Liver (tissue), 8 donors: ENCODE measurements at regions not wholly inside any gene's neighbourhood (a gene's known extent, or its start where the extent isn't known, plus 50 kb on each side); places are given as distances from the start of the nearest gene placed in this dataset.

Experiments used
- DNase-seq: peaks from one replicate; pipeline ENCODE4 v3.0.0-alpha.2; 2017; ENCODE audit warnings: low spot score
- H3K27ac ChIP-seq, 2 donors: one replicate each; pipeline ENCODE4 v1.7.0; 2013; ENCODE audit warnings: inconsistent platforms in 2 of 2, low read length in 2 of 2, control low read depth in 1 of 2, low read depth in 1 of 2, mild to moderate bottlenecking in 1 of 2
- H3K27me3 ChIP-seq, 4 donors: one replicate each; pipeline versions ENCODE4 v1.6.1 to v1.7.0; 2013; ENCODE audit warnings: low read length in 3 of 4, inconsistent platforms in 1 of 4, mild to moderate bottlenecking in 1 of 4, moderate library complexity in 1 of 4; ENCODE audit not compliant: control insufficient read depth in 4 of 4, insufficient read depth in 4 of 4
- H3K36me3 ChIP-seq, 4 donors: one replicate each; pipeline versions ENCODE4 v1.6.1 to v1.7.0; 2013; ENCODE audit warnings: low read length in 3 of 4, mild to moderate bottlenecking in 3 of 4, low read depth in 1 of 4, moderate library complexity in 1 of 4; ENCODE audit not compliant: control insufficient read depth in 4 of 4, insufficient read depth in 3 of 4
- H3K4me1 ChIP-seq, 4 donors: one replicate each; pipeline versions ENCODE4 v1.6.1 to v1.7.0; 2013; ENCODE audit warnings: low read length in 3 of 4, mild to moderate bottlenecking in 3 of 4, moderate library complexity in 1 of 4; ENCODE audit not compliant: control insufficient read depth in 4 of 4, insufficient read depth in 4 of 4
- H3K4me3 ChIP-seq, 3 donors: one replicate each; pipeline versions ENCODE4 v1.6.1 to v1.7.0; 2013; ENCODE audit warnings: low read length in 3 of 3, control low read depth in 1 of 3, low read depth in 1 of 3, mild to moderate bottlenecking in 1 of 3
- H3K9ac ChIP-seq, 2 donors: one replicate each; pipeline ENCODE4 v1.7.0; 2013; ENCODE audit warnings: low read length in 2 of 2, mild to moderate bottlenecking in 2 of 2, moderate library complexity in 2 of 2, control low read depth in 1 of 2, low read depth in 1 of 2
- H3K9me3 ChIP-seq, 4 donors: one replicate each; pipeline versions ENCODE4 v1.6.1 to v1.7.0; 2013; ENCODE audit warnings: low read length in 3 of 4; ENCODE audit not compliant: control insufficient read depth in 4 of 4
- EGR1 ChIP-seq, 2 donors: IDR thresholded peaks; 2 replicates each; pipeline ENCODE4 v1.6.1; 2016 to 2018; ENCODE audit warnings: antibody characterized with exemption in 2 of 2, low read depth in 2 of 2
- FOXA1 ChIP-seq: IDR thresholded peaks from 2 replicates; pipeline ENCODE4 v1.6.1; 2016; ENCODE audit warnings: antibody characterized with exemption
- HNF4A ChIP-seq, 2 donors: conservative IDR thresholded peaks; 2 replicates each; pipeline ENCODE4 v1.6.1; 2016; ENCODE audit warnings: antibody characterized with exemption in 2 of 2, mild to moderate bottlenecking in 2 of 2
- HNF4G ChIP-seq: IDR thresholded peaks from 2 replicates; pipeline ENCODE4 v1.6.1; 2016; ENCODE audit warnings: antibody characterized with exemption
- JUND ChIP-seq, 2 donors: IDR thresholded peaks; 2 replicates each; pipeline ENCODE4 v1.6.1; 2016; ENCODE audit warnings: antibody characterized with exemption in 2 of 2
- NR2F2 ChIP-seq: IDR thresholded peaks from 2 replicates; pipeline ENCODE4 v1.6.1; 2016; ENCODE audit warnings: antibody characterized with exemption
- RXRA ChIP-seq, 2 donors: IDR thresholded peaks; 2 replicates each; pipeline ENCODE4 v1.6.1; 2017 to 2018; ENCODE audit warnings: antibody characterized with exemption in 2 of 2, mild to moderate bottlenecking in 1 of 2
- SP1 ChIP-seq: IDR thresholded peaks from 2 replicates; pipeline ENCODE4 v1.6.1; 2018; ENCODE audit warnings: antibody characterized with exemption, mild to moderate bottlenecking
- YY1 ChIP-seq: IDR thresholded peaks from 2 replicates; pipeline ENCODE4 v1.6.1; 2016; ENCODE audit warnings: antibody characterized with exemption, mild to moderate bottlenecking
- WGBS: extraction: QIAGEN DNeasy Blood & Tissue Kit; methylation state at CpG from one replicate; pipeline ENCODE4 v1.1.7; 2013; 5-methylcytosine and 5-hydroxymethylcytosine counted together
- TF ChIP-seq, protein P1 (sequence below): IDR thresholded peaks from 2 replicates; pipeline ENCODE4 v1.6.1; 2016; ENCODE audit warnings: antibody characterized with exemption, mild to moderate bottlenecking
- TF ChIP-seq, protein P2 (sequence below): IDR thresholded peaks from 2 replicates; pipeline ENCODE4 v1.6.1; 2016; ENCODE audit warnings: antibody characterized with exemption
- TF ChIP-seq, protein P3 (sequence below): IDR thresholded peaks from 2 replicates; pipeline ENCODE4 v1.6.1; 2016; ENCODE audit warnings: antibody characterized with exemption
- TF ChIP-seq, protein P4 (sequence below): fragments of 150-350 bp; IDR thresholded peaks from 2 replicates; pipeline ENCODE4 v1.5.1; 2017; ENCODE audit warnings: improper control_type of control experiment, low read depth, low read length; ENCODE audit not compliant: missing input control
- TF ChIP-seq, protein P5 (sequence below): IDR thresholded peaks from 2 replicates; pipeline ENCODE4 v1.6.1; 2016; ENCODE audit warnings: antibody characterized with exemption
- donor health status: healthy.
- donor health status: healthy.
- donor health status: healthy.
- donor health status: healthy.
- donor health status: healthy.

DNA sequence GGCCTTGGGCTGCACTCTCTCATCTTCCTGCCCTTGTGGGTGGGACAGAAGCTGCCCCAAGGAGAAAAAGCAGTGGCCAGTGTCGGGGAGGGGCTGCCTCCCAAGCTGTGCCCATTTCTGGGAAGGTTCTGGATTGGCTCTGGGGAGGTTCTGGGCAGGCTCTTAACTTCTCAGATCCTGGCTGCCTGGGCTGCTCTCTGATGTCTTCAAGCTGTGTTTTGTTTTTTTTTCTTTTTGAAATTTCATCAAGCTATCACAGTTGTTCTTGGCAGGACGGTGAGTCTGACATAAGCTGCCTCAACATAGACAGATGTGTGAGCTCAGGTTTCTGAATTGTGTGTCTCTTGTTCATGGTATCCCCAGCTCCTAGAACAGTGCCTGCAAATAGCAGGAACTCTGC is 1032.0 kb downstream of the BRD1 start (continued):
- TF ChIP-seq, protein P1, sequence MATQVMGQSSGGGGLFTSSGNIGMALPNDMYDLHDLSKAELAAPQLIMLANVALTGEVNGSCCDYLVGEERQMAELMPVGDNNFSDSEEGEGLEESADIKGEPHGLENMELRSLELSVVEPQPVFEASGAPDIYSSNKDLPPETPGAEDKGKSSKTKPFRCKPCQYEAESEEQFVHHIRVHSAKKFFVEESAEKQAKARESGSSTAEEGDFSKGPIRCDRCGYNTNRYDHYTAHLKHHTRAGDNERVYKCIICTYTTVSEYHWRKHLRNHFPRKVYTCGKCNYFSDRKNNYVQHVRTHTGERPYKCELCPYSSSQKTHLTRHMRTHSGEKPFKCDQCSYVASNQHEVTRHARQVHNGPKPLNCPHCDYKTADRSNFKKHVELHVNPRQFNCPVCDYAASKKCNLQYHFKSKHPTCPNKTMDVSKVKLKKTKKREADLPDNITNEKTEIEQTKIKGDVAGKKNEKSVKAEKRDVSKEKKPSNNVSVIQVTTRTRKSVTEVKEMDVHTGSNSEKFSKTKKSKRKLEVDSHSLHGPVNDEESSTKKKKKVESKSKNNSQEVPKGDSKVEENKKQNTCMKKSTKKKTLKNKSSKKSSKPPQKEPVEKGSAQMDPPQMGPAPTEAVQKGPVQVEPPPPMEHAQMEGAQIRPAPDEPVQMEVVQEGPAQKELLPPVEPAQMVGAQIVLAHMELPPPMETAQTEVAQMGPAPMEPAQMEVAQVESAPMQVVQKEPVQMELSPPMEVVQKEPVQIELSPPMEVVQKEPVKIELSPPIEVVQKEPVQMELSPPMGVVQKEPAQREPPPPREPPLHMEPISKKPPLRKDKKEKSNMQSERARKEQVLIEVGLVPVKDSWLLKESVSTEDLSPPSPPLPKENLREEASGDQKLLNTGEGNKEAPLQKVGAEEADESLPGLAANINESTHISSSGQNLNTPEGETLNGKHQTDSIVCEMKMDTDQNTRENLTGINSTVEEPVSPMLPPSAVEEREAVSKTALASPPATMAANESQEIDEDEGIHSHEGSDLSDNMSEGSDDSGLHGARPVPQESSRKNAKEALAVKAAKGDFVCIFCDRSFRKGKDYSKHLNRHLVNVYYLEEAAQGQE = no peak
- TF ChIP-seq, protein P2, sequence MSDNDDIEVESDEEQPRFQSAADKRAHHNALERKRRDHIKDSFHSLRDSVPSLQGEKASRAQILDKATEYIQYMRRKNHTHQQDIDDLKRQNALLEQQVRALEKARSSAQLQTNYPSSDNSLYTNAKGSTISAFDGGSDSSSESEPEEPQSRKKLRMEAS = no peak
- TF ChIP-seq HNF4A (conservative IDR thresholded peaks at IDR 0.05) = no peak
- TF ChIP-seq SP1 = no peak
- TF ChIP-seq FOXA1 = no peak
- TF ChIP-seq, protein P3, sequence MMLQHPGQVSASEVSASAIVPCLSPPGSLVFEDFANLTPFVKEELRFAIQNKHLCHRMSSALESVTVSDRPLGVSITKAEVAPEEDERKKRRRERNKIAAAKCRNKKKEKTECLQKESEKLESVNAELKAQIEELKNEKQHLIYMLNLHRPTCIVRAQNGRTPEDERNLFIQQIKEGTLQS = no peak
- TF ChIP-seq HNF4G = no peak

DNA sequence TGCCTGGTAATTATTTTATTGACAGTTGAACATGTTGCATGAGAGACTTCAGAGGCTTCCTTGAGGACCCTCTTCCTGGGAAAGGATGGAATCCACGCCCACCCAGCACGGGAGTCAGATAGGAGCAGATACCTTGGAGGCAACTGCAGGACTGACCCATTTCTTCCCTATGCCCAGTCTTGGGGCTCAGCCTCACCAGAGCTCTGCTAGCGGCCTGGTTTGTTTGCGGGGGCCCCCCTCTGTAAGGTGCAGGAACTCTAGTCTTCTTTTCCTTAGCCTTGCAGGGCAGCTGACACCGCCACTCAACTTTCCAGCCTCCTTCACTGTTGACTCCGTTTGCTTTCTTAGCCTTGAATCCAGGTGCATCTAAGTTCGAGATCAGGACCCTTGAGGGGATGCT is 1032.8 kb downstream of the BRD1 start:
- no peaks in the 10 kb centered on the region for H3K9me3 ChIP-seq
- no peak overlapping the region for H3K4me3 ChIP-seq
- TF ChIP-seq EGR1 (IDR thresholded peaks at IDR 0.05; ENCODE audit: low read depth in 2 of 2) = no peak
- TF ChIP-seq, protein P4, sequence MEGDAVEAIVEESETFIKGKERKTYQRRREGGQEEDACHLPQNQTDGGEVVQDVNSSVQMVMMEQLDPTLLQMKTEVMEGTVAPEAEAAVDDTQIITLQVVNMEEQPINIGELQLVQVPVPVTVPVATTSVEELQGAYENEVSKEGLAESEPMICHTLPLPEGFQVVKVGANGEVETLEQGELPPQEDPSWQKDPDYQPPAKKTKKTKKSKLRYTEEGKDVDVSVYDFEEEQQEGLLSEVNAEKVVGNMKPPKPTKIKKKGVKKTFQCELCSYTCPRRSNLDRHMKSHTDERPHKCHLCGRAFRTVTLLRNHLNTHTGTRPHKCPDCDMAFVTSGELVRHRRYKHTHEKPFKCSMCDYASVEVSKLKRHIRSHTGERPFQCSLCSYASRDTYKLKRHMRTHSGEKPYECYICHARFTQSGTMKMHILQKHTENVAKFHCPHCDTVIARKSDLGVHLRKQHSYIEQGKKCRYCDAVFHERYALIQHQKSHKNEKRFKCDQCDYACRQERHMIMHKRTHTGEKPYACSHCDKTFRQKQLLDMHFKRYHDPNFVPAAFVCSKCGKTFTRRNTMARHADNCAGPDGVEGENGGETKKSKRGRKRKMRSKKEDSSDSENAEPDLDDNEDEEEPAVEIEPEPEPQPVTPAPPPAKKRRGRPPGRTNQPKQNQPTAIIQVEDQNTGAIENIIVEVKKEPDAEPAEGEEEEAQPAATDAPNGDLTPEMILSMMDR = no peak
- no peak for TF ChIP-seq RXRA (IDR thresholded peaks at IDR 0.05)
- TF ChIP-seq NR2F2 = no peak
- TF ChIP-seq, protein P1 = no peak
- no peak for DNase-seq
- no peak overlapping the region for H3K27ac ChIP-seq
- no peaks in the 10 kb centered on the region for H3K36me3 ChIP-seq
- H3K4me1 ChIP-seq = no peaks in the 10 kb centered on the region
- H3K27me3 ChIP-seq = no peaks in the 10 kb centered on the region
- WGBS = 87% methylated on average over 7 of the region's 7 CpGs
- no peak overlapping the region for H3K9ac ChIP-seq

DNA sequence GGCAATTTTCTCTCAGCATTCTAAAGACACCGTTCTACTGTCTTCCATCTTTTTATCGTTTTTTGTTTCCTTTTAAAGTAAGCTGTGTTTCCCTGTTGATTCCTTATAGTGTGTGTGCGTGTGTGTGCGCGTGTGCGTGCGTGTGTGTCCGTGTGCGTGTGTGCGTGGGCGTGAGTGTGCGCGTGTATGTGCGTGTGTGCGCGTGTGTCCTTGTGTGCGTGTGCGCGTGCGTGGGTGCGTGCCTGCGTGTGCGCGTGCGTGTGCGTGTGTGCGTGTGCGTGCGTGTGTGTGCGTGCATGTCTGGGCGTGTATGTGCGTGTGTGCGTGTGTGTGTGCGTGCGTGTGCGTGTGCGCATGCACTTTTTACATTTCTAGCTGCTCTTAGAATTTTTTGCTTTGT is 1033.7 kb downstream of the BRD1 start:
- Histone ChIP-seq H3K9me3 (no peaks in the 10 kb centered on the region), H3K4me3 (no peak overlapping the region), H3K36me3 (no peaks in the 10 kb centered on the region), H3K27ac (no peak overlapping the region), H3K9ac (no peak overlapping the region), H3K27me3 (no peaks in the 10 kb centered on the region), H3K4me1 (no peaks in the 10 kb centered on the region)
- 81% methylated on average over 35 of the region's 37 CpGs for WGBS
- TF ChIP-seq NR2F2 (no peak), JUND (IDR thresholded peaks at IDR 0.05) (no peak), EGR1 (IDR thresholded peaks at IDR 0.05; ENCODE audit: low read depth in 2 of 2) (no peak), YY1 (no peak)
- TF ChIP-seq, protein P3 = no peak
- TF ChIP-seq, protein P1 = no peak
- TF ChIP-seq, protein P5, sequence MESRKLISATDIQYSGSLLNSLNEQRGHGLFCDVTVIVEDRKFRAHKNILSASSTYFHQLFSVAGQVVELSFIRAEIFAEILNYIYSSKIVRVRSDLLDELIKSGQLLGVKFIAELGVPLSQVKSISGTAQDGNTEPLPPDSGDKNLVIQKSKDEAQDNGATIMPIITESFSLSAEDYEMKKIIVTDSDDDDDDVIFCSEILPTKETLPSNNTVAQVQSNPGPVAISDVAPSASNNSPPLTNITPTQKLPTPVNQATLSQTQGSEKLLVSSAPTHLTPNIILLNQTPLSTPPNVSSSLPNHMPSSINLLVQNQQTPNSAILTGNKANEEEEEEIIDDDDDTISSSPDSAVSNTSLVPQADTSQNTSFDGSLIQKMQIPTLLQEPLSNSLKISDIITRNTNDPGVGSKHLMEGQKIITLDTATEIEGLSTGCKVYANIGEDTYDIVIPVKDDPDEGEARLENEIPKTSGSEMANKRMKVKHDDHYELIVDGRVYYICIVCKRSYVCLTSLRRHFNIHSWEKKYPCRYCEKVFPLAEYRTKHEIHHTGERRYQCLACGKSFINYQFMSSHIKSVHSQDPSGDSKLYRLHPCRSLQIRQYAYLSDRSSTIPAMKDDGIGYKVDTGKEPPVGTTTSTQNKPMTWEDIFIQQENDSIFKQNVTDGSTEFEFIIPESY = no peak
- no peak for DNase-seq
